GM12801 (cell line): ENCODE measurements at regions not wholly inside any gene's neighbourhood (a gene's known extent, or its start where the extent isn't known, plus 50 kb on each side); places are given as distances from the start of the nearest gene placed in this dataset.

Experiments used
- TF ChIP-seq, protein P1 (sequence below): IDR thresholded peaks from one replicate; pipeline ENCODE4 v1.5.1; 2011; ENCODE audit warnings: control low read depth; ENCODE audit not compliant: insufficient read length; ENCODE audit errors: extremely low read depth

DNA sequence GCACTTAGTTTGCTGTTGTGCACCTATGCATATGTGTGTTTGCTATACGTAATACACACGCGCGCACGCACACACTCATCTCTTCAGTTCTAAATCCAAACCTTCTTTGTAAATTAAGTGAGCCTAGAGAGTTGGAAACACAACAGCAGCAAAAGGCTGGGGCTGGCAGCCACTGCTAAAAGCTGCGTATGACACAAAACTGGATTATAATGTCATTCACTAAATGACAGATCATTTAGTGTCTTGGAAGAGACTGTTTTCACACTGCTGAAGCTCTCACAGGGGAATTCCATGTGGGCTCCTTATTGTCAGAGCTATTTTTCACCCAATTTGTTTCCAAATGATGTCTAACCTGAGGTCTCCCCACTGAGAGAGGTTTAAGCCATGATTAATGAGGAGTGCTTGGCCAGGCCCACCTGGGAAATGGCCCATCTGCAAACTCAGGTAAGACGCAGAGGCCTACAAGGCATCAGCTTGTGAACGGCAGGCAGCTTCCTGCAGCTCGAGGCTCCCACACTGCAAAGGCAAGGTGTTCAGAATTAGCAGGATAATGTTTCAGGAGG lies 94.2 kb downstream of the OLIG3 start:
- TF ChIP-seq, protein P1, sequence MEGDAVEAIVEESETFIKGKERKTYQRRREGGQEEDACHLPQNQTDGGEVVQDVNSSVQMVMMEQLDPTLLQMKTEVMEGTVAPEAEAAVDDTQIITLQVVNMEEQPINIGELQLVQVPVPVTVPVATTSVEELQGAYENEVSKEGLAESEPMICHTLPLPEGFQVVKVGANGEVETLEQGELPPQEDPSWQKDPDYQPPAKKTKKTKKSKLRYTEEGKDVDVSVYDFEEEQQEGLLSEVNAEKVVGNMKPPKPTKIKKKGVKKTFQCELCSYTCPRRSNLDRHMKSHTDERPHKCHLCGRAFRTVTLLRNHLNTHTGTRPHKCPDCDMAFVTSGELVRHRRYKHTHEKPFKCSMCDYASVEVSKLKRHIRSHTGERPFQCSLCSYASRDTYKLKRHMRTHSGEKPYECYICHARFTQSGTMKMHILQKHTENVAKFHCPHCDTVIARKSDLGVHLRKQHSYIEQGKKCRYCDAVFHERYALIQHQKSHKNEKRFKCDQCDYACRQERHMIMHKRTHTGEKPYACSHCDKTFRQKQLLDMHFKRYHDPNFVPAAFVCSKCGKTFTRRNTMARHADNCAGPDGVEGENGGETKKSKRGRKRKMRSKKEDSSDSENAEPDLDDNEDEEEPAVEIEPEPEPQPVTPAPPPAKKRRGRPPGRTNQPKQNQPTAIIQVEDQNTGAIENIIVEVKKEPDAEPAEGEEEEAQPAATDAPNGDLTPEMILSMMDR: no peak

DNA sequence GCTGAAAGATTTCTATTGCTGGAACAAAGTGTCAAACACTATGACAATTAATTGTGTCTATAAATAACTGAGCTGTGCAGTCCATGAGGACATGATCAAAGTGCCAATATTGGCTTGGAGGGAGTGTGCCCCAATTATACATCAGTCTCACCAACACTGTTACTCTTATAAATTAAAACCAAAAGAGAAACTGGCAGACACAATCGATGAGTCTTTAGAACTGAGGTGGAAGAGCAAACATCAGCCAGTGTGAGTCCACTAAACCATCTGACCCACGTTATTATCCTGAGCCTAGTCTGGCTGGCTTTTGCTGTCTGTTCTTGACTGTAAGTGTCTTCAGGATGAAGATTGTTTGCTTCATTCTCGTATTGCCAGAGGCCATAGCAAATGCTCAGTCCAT lies 98.9 kb downstream of the OLIG3 start:
- TF ChIP-seq, protein P1: no peak

DNA sequence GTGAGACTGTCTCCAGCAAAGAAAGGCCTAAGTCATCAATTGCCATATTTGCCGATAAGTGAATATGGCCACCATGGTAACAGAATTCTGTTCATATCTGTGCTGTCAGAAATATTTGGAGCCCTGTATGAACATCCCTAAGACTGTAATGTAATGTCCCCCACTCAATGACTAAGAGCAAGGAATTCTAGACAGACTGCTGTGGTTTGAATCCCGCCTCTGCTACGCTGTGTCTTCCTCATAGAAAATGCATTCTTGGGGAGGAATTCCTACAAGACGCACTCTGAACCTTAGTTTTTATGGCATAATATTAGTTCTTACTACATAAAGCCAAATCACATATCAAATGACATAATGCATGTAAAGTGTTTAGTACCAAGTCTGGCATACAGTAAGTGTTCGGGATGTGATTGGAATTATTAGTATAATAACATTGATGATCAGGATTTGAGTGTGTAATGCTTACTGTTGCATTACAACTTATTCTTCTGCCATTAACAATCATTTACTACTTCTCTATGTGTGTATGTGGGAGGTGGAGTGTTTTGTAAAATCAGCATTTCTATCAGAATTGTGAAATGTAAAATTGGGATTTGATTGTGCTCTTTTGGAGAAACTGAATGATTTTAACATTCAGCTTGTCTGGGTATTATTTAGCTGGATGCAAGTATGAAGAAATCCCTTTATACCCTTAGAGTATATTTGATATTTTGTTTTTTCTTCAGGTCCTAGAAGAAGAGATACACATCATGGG lies 103.0 kb downstream of the OLIG3 start:
- TF ChIP-seq, protein P1: no peak

DNA sequence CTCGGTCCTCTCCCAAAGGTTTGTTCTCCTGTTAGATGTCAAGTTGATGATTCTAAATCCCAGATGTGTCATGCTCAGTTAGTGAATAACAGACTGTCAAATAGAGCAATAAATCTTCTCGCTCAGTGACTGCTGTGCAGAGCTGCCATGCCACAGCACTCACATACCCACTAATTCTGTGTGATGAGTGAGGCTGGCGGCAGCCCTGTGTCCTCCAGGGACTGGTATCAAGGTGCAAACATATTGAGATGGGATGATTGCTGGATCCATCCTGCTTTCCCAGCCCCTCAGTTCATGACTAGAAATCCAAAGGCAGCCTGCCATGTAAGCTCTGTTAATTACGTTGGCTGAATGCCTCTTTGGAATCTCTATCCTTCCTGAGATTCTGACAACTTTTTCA lies 103.9 kb downstream of the OLIG3 start:
- TF ChIP-seq, protein P1: no peak

DNA sequence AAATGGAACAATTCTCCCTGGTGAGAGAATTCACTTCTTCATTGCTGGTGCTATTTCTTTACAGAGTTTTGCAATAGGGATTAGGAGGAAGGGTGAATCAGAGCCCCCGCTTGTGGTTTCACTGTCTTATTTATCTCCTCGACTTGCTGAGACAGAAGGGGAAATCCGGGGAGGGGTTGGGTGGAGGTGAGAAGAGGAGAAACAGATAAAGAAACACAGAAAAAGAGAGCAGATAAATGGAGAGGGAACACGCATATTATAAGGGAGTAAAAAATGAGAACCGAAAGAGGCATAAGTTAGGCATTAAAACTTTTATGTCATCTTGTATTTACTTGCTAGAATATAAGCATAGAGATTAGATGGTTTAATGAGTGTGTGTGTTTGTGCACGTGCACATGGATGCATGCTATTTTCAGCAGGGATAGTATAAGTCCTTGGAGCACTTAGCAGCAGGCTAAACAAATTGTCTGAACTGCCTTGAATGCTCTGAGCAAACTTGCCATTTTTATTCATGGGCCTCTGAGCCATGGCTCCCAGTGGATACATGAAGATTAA lies 105.0 kb downstream of the OLIG3 start:
- TF ChIP-seq, protein P1: no peak

DNA sequence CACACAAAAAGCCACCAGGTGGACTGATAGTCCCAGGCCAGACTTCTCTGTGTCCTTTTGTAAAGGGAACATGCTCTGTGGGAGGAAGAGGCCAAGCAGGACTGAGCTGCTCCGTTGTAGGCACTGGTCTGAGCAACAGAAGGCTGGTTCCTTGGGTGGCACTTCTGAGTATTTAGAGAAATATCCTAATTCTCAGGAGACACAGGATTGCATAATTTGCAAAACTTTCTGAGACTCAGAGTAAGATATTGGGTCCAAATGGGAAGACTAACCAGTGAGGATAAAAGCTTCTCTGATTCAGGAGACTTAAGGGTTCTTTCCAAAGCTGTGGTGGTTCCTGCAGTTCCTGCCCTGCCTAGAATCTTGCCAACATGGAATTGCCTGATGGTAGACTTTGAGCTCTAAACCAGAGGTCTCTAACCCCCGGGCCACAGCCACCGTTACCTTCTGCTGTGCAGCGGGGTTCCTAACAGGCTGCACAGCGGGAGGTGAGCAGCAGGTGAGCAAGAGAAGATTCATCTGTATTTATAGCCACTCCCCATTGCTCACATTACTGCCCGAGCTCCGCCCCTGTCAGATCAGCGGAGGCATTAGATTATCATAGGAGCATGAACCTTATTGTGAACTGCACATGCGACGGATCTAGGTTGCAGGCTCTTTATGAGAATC lies 107.0 kb downstream of the OLIG3 start:
- TF ChIP-seq, protein P1: no peak

DNA sequence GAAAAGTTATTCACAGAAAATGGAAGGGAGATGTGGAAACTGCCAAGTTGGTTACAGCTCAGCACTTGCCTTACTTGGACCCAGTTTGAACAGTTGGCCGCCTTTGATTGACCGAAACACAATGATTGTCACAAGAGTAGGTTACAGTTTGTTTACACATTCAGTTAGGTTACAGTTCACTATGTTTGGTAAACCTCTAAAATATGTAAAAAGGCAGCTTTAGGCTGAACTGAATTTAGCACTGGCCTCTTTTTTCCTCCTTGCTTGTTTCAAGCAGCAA lies 116.2 kb downstream of the OLIG3 start:
- TF ChIP-seq, protein P1: no peak
